MCF 10A (cell line): ENCODE measurements at regions not wholly inside any gene's neighbourhood (a gene's known extent, or its start where the extent isn't known, plus 50 kb on each side); places are given as distances from the start of the nearest gene placed in this dataset.

ENCODE experiments used
- BruUV-seq: library from RNA; stranded (reverse); fragments of 400-500 nt; replicated peaks from 2 replicates; lab custom pipeline; 2021; lab: Mats Ljungman, UMichigan
- CTCF ChIA-PET: fragments of 300-600 bp; sonication (Branson Sonifier 250); formaldehyde crosslinking; extraction: SDS; loops from one replicate; lab custom pipeline; 2021; ENCODE audit warnings: antibody characterized with exemption, inconsistent platforms; lab: Yijun Ruan, JAX
- POLR2A ChIA-PET: fragments of 300-600, 350-650 bp; sonication (Branson Sonifier 250); formaldehyde crosslinking; extraction: SDS; loops from one replicate; lab custom pipeline; 2020; ENCODE audit warnings: antibody characterized with exemption, inconsistent platforms; lab: Yijun Ruan, JAX
- DNase-seq: peaks from one replicate; pipeline ENCODE4 v3.0.0-alpha.2; 2018; ENCODE audit not compliant: unreplicated experiment
- H3K27ac Mint-ChIP-seq: one replicate; pipeline ENCODE4 v1.8.0; 2022; ENCODE audit warnings: mild to moderate bottlenecking, low read depth, mixed read lengths; ENCODE audit not compliant: unreplicated experiment
- H3K27me3 Mint-ChIP-seq: one replicate; pipeline ENCODE4 v1.8.0; 2022; ENCODE audit warnings: mixed read lengths; ENCODE audit not compliant: insufficient read depth, unreplicated experiment
- H3K36me3 Mint-ChIP-seq: one replicate; pipeline ENCODE4 v1.8.0; 2022; ENCODE audit warnings: mild to moderate bottlenecking, moderate library complexity, mixed read lengths; ENCODE audit not compliant: insufficient read depth, unreplicated experiment
- H3K4me1 Mint-ChIP-seq: one replicate; pipeline ENCODE4 v1.8.0; 2022; ENCODE audit warnings: mixed read lengths; ENCODE audit not compliant: insufficient read depth, unreplicated experiment
- H3K4me3 Mint-ChIP-seq: one replicate; pipeline ENCODE4 v1.8.0; 2022; ENCODE audit warnings: mild to moderate bottlenecking, moderate library complexity, mixed read lengths; ENCODE audit not compliant: unreplicated experiment
- H3K9me3 Mint-ChIP-seq: one replicate; pipeline ENCODE4 v1.8.0; 2022; ENCODE audit warnings: mixed read lengths; ENCODE audit not compliant: unreplicated experiment
- CTCF ChIP-seq: fragments of 200-600 bp; IDR thresholded peaks from one replicate; pipeline ENCODE4 v1.8.0; 2022; ENCODE audit warnings: antibody characterized with exemption, mild to moderate bottlenecking; ENCODE audit not compliant: unreplicated experiment
- intact Hi-C: fragments of 100-400 bp; cut with micrococcal nuclease; formaldehyde crosslinking; loops from 2 replicates; pipeline ENCODE4 v1.14.1; 2022

- DNase-seq = no peak
- Mint-ChIP-seq H3K4me1 (peaks cover 28% of the 10 kb centered on the region), H3K27ac (no peak overlapping the region), H3K27me3 (peaks cover 17% of the 10 kb centered on the region), H3K9me3 (no peaks in the 10 kb centered on the region), H3K4me3 (no peak overlapping the region), H3K36me3 (peaks cover 6% of the 10 kb centered on the region)
- no TSS peak for BruUV-seq
- intact Hi-C loops = no loop called here
- ChIA-PET POLR2A (interaction anchor here (0.6 to 0.7 kb wide), 2 partner anchors 15 to 1258 kb away, joined by 3 to 4 read pairs; no protein-coding TSS in a partner anchor), CTCF (interaction anchor here (0.6 to 2.3 kb wide), 6 partner anchors 9 to 64 kb away, joined by 3 to 7 read pairs (median 3); no protein-coding TSS in a partner anchor)
- TF ChIP-seq CTCF = no peak
These were observed 323.5 kb downstream of the DAD1 start for GRCh38 chr14:22265319-22266141.

- intact Hi-C loops = no loop called here
- Mint-ChIP-seq H3K9me3 (no peaks in the 10 kb centered on the region), H3K4me1 (peaks cover 28% of the 10 kb centered on the region), H3K4me3 (no peak overlapping the region), H3K36me3 (peaks cover 6% of the 10 kb centered on the region), H3K27ac (no peak overlapping the region), H3K27me3 (peaks cover 25% of the 10 kb centered on the region)
- no peak for TF ChIP-seq CTCF
- CTCF ChIA-PET = interaction anchor here (0.5 to 2.3 kb wide), 7 partner anchors 18 to 203 kb away, joined by 3 to 7 read pairs (median 3); no protein-coding TSS in a partner anchor
- no peak for DNase-seq
- POLR2A ChIA-PET = interaction anchor here (0.6 to 0.7 kb wide), 3 partner anchors 14 to 1259 kb away, joined by 3 to 4 read pairs (median 4); no protein-coding TSS in a partner anchor
- no TSS peak for BruUV-seq
These were observed 324.3 kb downstream of the DAD1 start for GRCh38 chr14:22264759-22265158.

GRCh38 chr14:22263961-22264360 is 325.1 kb downstream of the DAD1 start:
- TF ChIP-seq CTCF = no peak
- H3K4me1 Mint-ChIP-seq = peaks cover 25% of the 10 kb centered on the region
- no peaks in the 10 kb centered on the region for H3K9me3 Mint-ChIP-seq
- no TSS peak for BruUV-seq
- no peak for DNase-seq
- POLR2A ChIA-PET = no interaction called here
- H3K36me3 Mint-ChIP-seq = peaks cover 6% of the 10 kb centered on the region
- peaks cover 33% of the 10 kb centered on the region for H3K27me3 Mint-ChIP-seq
- CTCF ChIA-PET = interaction anchor here (0.5 to 2.3 kb wide), 9 partner anchors 14 to 1406 kb away, joined by 3 to 7 read pairs (median 4); no protein-coding TSS in a partner anchor
- intact Hi-C loops = no loop called here
- H3K4me3 Mint-ChIP-seq = no peak overlapping the region
- no peak overlapping the region for H3K27ac Mint-ChIP-seq

- H3K27ac Mint-ChIP-seq = no peak overlapping the region
- peaks cover 37% of the 10 kb centered on the region for H3K27me3 Mint-ChIP-seq
- BruUV-seq = no TSS peak
- H3K4me3 Mint-ChIP-seq = no peak overlapping the region
- H3K36me3 Mint-ChIP-seq = no peaks in the 10 kb centered on the region
- intact Hi-C loops = no loop called here
- H3K4me1 Mint-ChIP-seq = peaks cover 16% of the 10 kb centered on the region
- no peak for TF ChIP-seq CTCF
- no peaks in the 10 kb centered on the region for H3K9me3 Mint-ChIP-seq
- ChIA-PET CTCF (interaction anchor here (0.8 to 1.8 kb wide), 3 partner anchors 15 to 58 kb away, joined by 3 to 6 read pairs (median 3); no protein-coding TSS in a partner anchor), POLR2A (no interaction called here)
- DNase-seq = no peak
These were observed 326.1 kb downstream of the DAD1 start for GRCh38 chr14:22262881-22263280.
